ENCODE measurements at regions not wholly inside any gene's neighbourhood (a gene's known extent, or its start where the extent isn't known, plus 50 kb on each side); places are given as distances from the start of the nearest gene placed in this dataset.

DNA sequence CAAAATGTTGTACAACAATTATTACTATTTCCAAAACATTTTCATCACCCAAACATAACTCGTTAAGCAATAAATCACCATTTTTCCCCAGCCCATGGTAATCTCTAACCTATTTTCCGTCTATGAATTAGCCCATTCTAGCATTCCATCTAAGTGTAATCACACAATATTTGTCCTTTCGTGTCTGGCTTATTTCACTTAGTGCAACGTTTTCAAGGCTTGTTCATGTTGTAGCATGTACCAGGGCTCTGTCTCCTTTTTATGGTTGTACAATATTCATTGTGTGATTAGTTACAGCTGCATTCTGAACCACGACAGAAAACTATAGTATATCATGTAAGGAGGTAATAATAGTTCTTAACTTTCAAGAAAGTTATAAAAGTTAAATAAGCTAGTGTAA is 656.0 kb upstream of the HS3ST1 start:
- TF ChIP-seq, protein P1, sequence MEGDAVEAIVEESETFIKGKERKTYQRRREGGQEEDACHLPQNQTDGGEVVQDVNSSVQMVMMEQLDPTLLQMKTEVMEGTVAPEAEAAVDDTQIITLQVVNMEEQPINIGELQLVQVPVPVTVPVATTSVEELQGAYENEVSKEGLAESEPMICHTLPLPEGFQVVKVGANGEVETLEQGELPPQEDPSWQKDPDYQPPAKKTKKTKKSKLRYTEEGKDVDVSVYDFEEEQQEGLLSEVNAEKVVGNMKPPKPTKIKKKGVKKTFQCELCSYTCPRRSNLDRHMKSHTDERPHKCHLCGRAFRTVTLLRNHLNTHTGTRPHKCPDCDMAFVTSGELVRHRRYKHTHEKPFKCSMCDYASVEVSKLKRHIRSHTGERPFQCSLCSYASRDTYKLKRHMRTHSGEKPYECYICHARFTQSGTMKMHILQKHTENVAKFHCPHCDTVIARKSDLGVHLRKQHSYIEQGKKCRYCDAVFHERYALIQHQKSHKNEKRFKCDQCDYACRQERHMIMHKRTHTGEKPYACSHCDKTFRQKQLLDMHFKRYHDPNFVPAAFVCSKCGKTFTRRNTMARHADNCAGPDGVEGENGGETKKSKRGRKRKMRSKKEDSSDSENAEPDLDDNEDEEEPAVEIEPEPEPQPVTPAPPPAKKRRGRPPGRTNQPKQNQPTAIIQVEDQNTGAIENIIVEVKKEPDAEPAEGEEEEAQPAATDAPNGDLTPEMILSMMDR (conservative IDR thresholded peaks at IDR 0.05 in 1 of 2, IDR thresholded peaks at IDR 0.05 in 1 of 2; ENCODE audit: extremely low read depth in 1 of 2, insufficient read depth in 1 of 2, low read depth in 1 of 2, low read length in 2 of 2): no peak
- no peak for TF ChIP-seq EZH2 (IDR thresholded peaks at IDR 0.05; ENCODE audit: borderline replicate concordance, low read length)
